Fibroblast of skin of right quadriceps (primary cell): ENCODE measurements at regions not wholly inside any gene's neighbourhood (a gene's known extent, or its start where the extent isn't known, plus 50 kb on each side); places are given as distances from the start of the nearest gene placed in this dataset.
A peak's percentile ranks its signal among the peaks of the same experiment; 100 is the strongest.
"Not testable (repeated sequence)": the region's sequence is repeated elsewhere in the genome, so short reads cannot be mapped to it uniquely, and the experiment has no call there.

ENCODE experiments used
- DNase-seq: peaks from one replicate; pipeline ENCODE4 v3.0.0-alpha.2; 2013

DNA sequence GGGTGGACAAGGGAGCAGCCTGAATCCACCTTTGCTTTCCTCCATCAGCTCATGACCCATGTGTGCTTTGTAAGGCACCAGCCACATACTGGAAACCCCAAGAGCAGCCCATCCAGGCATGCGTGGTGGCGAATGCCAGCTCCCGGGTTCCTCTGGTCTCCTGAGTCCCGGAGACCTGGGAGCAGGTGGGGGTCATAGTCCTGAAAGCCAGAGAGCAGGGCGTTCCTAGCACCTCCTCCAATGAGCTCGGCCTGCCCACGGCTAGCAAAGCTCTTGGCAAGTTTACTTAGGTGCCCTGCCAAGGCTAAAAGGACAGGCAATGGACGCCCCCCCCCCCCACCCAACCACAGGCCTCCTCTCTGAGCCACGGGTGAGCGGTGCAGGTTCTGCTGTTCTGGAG, 3960.2 kb upstream of the TPTE start:
- DNase-seq = not testable (repeated sequence)

DNA sequence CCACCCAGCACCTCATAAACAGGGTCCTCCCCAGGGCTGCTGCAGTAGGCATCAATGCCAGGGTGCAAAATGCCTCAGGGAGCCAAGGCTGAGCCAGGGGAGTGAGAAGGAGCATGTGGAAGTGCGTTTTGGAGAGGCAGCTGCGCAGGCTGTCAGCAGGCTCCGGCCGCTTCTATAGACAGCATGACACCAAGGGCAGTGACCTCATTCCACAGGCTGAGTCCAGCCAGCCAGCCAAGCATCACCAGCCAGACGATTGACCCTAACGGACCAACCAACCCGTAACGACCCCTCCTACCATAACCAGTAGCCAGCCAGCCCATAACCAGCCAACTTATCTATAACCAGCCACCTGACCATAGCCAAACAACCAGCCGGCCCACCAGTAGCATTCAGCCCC, 3959.8 kb upstream of the TPTE start:
- not testable (repeated sequence) for DNase-seq

DNA sequence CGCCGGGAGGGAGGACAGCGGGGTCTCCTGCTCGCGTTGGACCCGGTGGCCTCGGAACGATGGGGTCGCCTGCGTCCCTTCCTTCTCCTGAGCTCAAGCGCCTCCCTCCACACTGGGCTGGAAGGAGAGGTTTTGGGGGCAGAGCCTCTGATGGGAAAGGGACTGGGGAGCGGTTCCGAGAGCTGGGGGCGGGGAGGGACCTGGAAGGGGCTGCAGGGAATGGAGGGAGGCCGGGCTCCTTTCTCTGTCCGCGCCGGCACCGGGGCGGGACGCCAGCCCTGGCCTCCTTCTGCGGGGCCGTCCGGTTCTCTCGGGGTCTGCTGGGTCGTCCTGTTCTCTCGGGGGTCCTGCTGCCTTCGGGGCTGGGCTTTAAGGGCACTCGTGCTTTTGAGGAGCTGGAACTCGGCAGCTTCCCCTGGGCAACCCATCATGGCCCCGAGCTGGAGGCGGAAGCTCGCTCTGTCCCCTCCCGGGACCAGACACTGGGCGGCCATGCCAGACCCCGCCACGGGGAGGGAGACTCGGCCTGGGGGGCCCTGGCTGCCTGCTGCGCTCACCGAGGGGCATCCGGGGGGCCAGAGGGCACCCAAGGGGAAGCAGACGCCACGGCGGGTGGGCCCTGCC, 3956.7 kb upstream of the TPTE start:
- DNase-seq = not testable (repeated sequence)

DNA sequence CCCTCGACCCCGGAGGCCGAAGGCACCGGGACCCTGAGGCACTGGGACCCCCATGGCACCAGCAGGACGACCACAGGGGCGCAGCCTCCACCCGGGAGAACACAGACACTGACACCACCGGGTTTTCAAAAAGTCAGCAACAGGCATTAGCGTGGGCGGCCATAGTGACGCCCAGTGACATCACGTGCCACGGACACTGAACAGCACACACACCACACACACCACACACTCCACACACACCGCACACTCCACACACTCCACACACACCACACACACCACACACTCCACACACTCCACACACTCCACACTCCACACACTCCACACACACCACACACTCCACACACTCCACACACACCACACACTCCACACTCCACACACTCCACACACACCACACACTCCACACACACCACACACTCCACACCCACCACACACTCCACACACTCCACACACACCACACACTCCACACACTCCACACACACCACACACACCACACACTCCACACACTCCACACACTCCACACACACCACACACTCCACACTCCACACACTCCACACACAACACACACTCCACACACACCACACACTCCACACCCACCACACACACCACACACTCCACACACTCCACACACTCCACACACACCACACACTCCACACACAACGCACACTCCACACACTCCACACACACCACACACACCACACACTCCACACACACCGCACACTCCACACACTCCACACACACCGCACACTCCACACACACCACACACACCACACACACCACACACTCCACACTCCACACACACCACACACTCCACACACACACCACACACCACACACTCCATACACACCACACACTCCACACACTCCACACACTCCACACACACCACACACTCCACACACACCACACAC, 3955.9 kb upstream of the TPTE start:
- DNase-seq = peak; percentile 25

DNA sequence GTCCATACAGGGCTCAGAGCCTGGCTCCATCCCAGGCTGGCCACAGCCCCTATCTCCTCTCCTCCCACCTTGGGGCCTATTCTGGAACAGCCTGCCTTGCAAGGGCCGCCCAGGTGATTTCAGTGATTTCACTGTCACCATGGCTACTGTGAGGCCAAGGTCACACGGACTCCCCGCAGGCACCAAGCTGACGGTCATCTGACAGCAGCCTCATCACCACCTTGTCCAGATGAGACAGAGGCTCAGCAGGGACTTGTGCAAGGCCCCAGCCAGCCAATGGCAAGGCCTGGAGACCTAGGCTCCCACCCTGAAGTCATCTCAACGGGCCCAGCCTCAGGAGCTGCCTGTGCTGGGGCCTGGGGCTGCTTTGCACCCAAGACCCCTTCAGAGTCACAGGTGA, 3953.8 kb upstream of the TPTE start:
- not testable (repeated sequence) for DNase-seq

DNA sequence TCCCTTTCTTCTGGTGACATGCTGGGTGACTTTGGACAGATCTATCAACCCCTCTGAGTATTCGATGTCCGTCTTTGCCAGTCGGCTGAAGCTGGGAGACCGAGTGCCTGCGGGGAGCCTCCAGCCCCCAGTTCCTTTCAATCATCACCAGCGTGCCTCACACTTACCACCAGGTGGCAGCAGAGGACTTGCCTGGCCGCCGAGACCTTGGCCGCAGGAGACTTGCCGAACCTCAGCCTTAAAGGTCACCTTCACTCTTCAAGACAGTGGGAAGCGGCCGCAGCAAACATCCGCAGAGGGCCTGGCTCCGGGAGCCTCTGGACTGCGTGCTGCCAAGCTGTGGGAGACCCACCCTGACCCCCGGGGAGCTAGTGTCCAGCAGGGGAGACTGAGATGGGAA, 3952.2 kb upstream of the TPTE start:
- DNase-seq = not testable (repeated sequence)

DNA sequence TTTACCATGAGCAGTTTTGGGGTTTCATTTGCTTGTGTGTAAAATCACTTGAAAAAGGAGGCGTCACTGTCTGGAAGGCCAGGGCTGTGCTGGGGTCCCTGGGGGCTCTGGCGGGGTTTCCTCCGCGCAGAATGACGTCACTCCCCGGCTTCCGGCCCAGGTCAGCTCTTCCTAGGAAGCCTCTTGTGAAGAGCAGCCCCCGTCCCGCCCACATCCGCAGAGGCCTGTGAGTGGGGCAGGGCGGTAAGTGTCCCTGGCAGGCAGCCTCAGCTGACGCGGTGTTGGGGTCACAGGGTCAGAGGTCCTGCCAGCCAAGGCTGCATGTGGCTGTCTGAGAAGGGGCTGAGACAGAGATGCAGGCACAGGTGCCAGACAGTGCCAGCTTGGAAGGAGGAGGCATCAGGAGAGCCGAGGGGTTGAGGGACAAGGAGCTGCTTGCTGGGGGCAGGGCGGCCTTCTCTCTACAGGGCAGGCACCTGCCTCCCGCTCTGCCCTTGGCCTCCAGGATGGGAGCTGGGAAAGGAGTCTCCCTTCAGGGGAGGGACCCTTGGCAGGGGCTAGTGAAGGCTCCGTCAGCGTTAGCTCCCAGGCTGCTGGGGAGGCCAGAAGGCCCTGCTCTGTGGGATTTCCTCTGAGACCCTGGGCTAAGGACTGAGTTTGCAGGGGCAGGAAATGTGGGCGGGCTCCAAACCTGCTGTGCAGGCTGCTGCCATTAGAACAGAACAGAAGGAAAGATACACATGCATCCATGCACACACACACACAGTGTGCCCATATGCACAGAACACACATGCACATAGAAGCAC, 3951.6 kb upstream of the TPTE start:
- not testable (repeated sequence) for DNase-seq

DNA sequence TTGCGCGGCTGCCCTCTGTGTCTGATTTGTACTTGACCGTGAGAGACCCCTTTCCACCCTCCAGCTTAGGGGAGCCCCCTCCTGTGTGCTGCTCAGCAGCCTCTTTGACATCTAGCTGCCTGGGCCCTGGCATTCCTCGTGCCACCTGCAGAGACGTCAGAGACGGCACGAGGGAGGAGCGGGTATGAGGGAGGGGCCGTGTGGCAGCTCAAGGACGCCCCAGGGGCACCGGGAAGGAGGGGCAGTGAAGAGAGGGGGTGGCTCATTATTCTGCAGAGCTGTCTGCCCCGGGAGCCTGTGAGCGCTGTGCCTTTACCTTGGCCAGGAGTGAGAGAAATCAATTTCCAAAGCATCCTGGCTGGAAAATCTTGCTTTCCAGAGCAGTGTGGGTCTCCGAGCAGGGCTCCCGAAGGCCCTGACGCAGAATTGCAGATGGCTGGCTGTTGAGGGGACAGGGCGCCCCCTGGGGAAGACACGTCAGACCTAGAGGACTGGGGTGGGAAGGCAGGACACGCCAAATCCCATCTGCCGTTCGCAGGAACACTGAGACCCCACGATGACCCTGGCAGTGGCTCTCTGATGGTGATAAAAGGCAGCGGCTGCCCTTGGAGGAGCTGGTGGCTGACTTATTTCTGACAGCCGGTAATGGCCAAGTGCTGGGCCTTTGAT, 3950.5 kb upstream of the TPTE start:
- DNase-seq = not testable (repeated sequence)

DNA sequence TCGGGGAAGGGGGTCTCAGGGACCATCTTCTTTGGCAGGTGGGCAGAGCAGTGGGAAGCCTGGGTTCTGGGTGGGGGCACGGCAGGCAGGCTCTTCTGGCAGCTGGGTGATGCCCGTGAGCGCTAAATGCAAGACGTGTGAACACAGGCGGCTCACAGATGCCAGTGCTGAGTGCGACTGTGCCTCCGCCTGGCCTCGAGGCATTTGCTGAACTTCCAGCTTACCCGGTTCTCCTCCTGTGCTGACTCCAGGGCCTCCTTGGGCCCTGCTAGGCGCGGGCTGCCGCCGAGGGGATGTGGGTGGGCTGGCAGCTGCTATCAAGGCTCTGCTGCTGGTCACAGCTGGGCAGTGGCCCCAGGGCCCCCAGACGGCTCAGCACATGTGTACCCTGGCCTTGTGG, 3947.8 kb upstream of the TPTE start:
- not testable (repeated sequence) for DNase-seq

DNA sequence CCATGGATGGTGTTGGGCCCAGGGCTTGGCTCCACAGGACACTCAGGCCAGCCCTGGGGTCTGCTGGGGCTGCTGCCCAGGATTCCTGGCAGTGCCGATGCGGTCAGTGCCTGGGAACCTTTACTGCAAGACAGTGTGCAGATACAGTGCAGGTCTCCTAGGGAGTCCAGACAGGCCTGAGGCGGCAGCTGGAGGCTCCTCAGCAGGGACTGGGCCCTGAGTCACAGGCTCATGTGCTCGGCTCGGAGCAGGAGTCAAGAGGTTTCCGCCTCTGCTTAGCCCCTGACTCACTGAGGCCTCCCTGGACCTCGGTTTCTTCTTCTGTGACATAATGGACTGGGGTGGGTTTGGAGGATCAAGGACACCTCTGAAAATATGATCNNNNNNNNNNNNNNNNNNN, 3941.6 kb upstream of the TPTE start:
- not testable (repeated sequence) for DNase-seq
